Prostate gland (tissue), 2 donors: ENCODE measurements at regions not wholly inside any gene's neighbourhood (a gene's known extent, or its start where the extent isn't known, plus 50 kb on each side); places are given as distances from the start of the nearest gene placed in this dataset.

ENCODE experiments used
- CTCF ChIP-seq, 4 experiments: fragments of 200-600 bp in 2 of 4; fragments of 450-650 bp in 2 of 4; sonication (generic) in 2 of 4; IDR thresholded peaks; 1 replicate in 3 of 4; 2 replicates in 1 of 4; pipeline ENCODE4 v1.5.1; 2016 to 2019; ENCODE audit warnings: antibody characterized with exemption in 4 of 4, mild to moderate bottlenecking in 2 of 4, moderate library complexity in 2 of 4
- POLR2AphosphoS5 ChIP-seq: sonication (generic); formaldehyde crosslinking; IDR thresholded peaks from one replicate; pipeline ENCODE4 v1.6.1; 2017; ENCODE audit warnings: antibody characterized with exemption

GRCh38 chr15:85942632-85943031, 137.0 kb upstream of the AGBL1 start:
- TF ChIP-seq CTCF (IDR thresholded peaks at IDR 0.05), result no peak
- TF ChIP-seq POLR2AphosphoS5, result no peak
